D721Med (cell line): ENCODE measurements at regions not wholly inside any gene's neighbourhood (a gene's known extent, or its start where the extent isn't known, plus 50 kb on each side); places are given as distances from the start of the nearest gene placed in this dataset.

ENCODE experiments used
- DNase-seq: peaks from one replicate; pipeline ENCODE4 v3.0.0; 2011; ENCODE audit warnings: low spot score; ENCODE audit not compliant: insufficient read length
- FAIRE-seq: peaks from 2 replicates; lab custom pipeline; 2011; peaks lifted over from hg19 to GRCh38; lab: Jason Lieb, UNC
- CTCF ChIP-seq: IDR thresholded peaks from 2 replicates; pipeline ENCODE4 v1.5.1; 2012; ENCODE audit warnings: mild to moderate bottlenecking, control low read depth; ENCODE audit not compliant: insufficient read depth; ENCODE audit errors: missing control alignments

GRCh38 chr4:142983589-142983988 lies 137.5 kb upstream of the INPP4B start:
- DNase-seq (no peak), FAIRE-seq (no peak)
- no peak for TF ChIP-seq CTCF

GRCh38 chr4:142984871-142985585 lies 138.9 kb upstream of the INPP4B start:
- FAIRE-seq, result no peak
- no peak for DNase-seq
- peak; percentile 40 for TF ChIP-seq CTCF

- FAIRE-seq, result no peak
- TF ChIP-seq CTCF, result no peak
Measured at GRCh38 chr4:143016171-143016570, 168.5 kb upstream of the USP38 start.

GRCh38 chr4:143017210-143017609 lies 167.5 kb upstream of the USP38 start:
- no peak for DNase-seq
- no peak for TF ChIP-seq CTCF
- FAIRE-seq, result no peak

More at GRCh38 chr4:143016171-143016570, 168.5 kb upstream of the USP38 start:
- no peak for DNase-seq

GRCh38 chr4:143019351-143019750 lies 165.4 kb upstream of the USP38 start:
- TF ChIP-seq CTCF, result no peak
- FAIRE-seq (no peak), DNase-seq (no peak)

GRCh38 chr4:143021384-143021783 lies 163.3 kb upstream of the USP38 start:
- DNase-seq, result no peak
- FAIRE-seq, result no peak
- no peak for TF ChIP-seq CTCF

GRCh38 chr4:143023239-143023918 lies 161.3 kb upstream of the USP38 start:
- TF ChIP-seq CTCF, result no peak
- DNase-seq (no peak), FAIRE-seq (no peak)
